NCI-H2081 treated with DMSO at 0.1 percent for 48 hours (cell line): ENCODE measurements at regions not wholly inside any gene's neighbourhood (a gene's known extent, or its start where the extent isn't known, plus 50 kb on each side); places are given as distances from the start of the nearest gene placed in this dataset.

ENCODE experiments used
- DNase-seq: peaks from one replicate; lab custom pipeline; 2025; lab: John Stamatoyannopoulos, UW

DNA sequence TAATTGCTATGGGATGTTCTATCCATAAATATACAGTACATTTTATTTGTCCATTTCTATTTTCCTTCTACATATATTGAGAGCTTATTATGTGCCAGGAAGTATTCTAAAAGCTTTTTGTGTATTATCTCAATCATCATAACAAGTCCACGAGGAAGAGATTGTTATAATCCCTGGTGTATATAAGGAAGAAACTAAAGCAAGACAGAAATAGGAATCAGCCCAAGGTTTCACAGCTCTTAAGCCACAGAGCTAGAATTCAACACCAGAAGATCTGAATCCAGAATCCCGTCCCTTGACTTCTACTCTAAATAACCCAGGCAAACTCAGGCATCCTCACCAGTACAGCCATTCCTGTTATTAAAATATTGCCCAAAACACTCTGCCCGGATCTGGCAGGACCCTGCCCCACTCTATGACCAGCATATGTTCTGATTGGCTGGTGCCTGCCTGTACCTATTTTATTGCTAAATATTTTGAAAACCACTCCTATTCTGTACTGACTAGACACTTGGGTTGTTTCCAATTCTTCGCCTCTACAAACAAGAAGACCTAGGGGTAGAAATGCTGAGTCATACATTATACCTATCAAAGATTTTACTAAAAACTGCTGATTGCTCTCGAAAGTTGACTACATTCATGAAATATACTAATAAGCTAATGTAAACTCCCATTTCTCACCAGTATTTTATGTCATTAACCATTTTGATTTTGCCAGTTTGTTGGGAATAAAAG, 297.4 kb downstream of the ENC1 start:
- DNase-seq: no peak

DNA sequence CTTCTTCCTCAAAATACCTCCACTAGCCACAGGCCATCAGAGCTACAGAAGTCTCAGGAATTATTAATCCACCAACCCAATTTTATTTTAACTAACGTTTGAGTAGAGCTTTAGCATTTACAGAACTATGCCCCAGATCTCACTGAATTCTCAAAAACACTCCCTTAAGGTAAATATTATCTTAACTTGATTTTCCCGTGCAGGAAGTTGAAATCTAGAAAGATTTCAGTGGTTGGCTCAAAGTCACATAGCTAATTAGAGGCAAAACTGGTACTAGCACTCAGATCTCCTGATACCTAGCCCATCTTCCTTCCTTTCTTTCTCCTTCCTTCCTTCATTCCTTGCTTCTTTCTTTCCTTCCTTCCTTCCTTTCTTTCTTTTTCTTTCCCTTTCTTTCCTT, 298.3 kb downstream of the ENC1 start:
- no peak for DNase-seq

- no peak for DNase-seq
These were observed 299.3 kb downstream of the ENC1 start for GRCh38 chr5:74341221-74341620.

DNA sequence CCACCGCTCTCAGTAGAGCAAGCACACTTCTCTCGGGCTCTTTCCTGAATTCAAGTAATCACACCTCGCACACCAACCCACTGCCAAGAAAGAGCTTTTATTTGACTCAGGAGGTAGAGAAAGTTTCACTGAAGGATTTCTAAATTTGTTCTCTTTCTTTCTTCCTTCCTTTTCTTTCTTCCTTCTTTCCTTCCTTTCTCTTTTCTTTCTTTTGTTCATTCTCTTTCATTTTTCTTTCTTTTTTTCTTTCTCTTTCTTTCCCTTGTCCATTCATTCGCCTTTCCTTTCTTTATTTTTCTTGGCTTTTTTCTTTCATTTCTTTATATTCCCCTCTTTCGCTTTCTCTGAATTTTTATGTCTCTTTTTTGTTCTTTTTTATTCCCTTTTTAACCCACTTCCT, 300.1 kb downstream of the ENC1 start:
- DNase-seq: no peak

DNA sequence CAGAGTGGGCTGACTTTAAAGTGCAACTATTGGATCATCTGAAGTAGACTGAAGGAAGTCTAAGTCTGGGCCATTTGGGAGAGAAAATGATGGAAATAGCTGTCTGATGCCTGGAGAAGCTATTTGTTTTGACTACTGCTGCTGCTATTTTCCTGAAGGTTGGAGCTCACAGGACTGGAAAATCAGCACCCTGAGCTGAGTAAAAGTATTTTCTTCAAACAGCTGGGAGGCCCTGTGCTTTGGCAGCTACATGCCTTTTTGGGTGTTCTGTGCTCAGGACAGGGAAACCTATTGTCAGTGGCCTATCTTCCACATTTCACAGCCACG, 302.6 kb downstream of the ENC1 start:
- no peak for DNase-seq

DNA sequence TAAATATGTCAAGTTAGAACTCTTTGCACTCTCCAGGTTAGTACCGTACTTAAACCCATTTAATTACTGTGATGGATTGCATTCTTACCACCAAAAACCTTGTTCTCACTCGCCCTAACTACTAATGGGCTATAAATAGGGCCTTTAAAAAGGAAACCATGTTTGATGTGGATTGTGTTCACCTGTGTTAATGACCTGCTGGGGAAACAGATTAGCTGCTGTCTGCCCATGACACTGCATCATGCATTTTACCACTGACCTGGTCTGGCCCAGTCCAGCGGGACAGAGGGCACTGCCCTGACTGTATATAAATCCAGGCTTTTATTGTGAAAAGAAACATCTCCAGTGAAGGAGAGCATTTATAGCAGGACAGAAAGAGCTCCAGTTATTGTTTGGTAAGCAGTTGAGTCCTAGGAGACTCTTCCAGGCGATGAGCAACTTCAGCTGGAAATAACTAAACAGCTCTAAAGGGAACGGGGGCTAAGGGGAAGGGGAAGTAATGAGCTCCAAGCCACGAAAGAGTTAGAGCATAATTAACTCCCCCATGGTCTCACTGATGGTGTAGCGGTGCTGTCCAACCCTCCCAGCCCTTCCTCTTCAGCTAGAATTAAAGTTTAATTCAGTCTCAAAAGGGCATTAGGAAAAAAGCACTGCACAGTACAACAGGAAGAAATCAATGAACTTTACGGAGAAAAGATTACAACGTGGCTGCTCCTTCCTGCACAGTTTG, 303.1 kb downstream of the ENC1 start:
- no peak for DNase-seq

DNA sequence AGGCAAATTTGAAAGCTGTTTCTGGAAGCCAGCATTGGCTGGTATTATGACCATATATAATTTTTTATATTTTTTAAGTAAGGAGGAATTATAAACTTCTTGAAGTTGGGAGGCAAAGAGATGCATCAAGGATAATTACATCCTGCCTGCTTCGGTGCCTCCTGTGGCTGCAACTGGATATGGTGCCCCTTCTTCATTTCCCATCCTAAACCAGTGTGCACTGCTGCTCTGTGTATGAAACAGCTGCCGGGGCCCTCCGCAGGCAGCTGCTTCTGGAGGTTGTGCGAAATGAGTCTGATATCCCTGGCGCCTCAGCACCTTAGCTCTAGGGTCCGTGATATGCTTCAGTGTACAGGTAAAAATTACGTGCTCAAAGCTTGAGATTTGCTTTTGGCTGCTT, 304.2 kb downstream of the ENC1 start:
- DNase-seq: no peak

GRCh38 chr5:74334762-74335384, 305.7 kb downstream of the ENC1 start:
- no peak for DNase-seq

DNA sequence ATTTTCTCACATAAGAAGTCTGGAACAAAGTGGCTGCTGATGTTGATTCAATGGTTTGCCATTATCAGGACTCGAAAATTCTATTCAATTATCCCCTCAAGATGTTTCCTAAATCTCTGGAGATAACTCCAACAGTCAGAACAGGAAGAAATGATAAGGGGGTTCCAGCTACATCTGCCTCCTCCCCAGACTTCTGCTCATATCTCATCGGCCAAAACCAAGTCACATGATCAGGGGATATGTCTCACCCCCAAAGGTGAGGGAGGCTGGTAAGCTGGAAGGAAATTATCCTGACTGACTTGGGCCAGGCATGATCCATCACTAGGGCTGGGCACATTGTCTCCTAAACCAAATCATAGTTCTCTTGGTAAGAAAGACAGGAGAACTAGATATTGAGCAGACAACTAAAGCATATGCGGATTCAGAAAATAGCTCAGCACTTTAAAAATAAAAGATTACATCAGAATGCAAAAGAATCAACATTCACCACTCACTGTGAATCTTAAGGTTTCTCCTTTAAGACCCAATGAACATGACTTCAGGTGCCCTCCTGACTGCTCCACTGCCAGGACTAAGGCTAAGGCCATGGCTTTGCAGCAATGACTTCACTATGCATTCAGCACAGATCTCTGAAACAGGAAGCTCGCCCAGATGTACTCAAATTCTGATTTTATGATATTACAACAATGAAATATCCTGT, 306.3 kb downstream of the ENC1 start:
- no peak for DNase-seq

- DNase-seq: no peak
These were observed 307.1 kb downstream of the ENC1 start for GRCh38 chr5:74333430-74333829.

- no peak for DNase-seq
These were observed 307.8 kb downstream of the ENC1 start for GRCh38 chr5:74332682-74333081.

GRCh38 chr5:74332006-74332405, 308.5 kb downstream of the ENC1 start:
- DNase-seq: no peak

DNA sequence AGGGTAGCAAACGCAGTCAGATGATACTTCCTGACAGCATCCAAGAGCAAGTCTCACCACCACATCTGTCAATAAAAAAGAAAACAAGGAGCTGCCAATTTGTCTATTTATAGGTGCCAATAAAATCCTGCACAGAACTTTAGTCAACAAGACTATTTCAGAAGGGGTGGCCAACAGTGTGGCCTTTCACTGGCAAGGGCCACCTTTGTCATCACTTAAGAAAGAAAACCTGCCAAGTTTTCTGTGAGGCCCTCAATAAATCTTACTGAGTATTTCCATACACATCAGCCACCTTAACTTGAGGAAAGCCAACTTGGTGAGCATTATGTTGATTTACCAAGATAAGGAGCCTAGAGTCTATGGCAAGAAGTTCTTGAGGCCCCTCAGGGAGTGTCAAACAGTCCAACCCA, 312.3 kb downstream of the ENC1 start:
- DNase-seq: no peak

GRCh38 chr5:74327339-74327685, 313.2 kb downstream of the ENC1 start:
- DNase-seq: no peak

DNA sequence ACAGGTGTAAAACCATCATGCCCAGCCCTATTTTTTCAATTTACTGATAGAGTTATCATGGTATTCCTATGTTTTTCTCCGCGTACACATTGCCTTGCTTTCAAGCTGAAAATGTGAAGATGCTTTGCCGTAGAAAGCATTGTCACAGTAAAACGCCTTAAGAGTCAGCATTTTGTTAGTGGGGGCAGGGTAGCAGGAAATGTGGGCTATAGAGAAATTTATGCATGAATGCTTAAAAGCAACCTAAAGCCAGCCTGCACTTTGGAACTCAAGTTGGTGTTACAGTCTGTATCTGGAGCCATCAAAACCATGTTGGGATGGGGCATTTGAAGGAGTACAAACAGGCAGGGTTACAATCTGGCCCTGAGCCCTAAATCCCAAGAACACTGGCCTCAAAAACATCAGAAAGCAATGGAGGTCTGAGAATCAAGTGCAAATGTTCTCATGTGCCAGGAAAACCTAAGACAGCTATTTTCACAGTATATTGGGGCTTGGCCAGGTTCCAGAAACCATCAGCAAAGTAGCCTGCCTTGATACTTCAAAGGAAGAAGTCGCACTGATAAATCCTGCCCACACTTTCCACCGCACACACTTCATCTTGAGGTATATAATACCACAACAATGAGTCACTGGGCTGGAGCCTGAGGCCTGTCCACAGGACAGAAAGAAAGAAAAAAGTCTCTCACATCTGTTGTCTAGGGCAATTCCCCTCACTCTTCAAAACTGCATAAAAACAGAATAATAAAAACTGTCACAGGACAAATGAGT, 313.8 kb downstream of the ENC1 start:
- no peak for DNase-seq

DNA sequence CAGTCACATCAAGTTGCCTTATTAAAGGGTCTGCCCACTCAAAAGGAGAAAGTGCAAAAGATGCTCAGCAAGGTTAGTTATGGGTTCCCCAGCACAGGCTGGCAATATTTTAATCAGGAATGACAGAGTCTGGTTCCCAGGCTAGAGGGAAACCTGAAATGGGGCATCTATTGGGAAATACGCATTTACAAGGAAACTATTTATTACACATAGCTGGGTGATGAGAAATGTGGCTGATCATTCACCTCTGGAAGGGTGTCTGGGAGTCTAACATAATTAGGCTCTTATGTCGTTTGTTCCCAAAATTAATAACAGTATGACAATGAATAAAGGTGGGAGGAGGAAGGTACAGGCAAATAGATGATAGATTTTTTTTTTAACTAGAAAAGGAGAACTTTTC, 314.7 kb downstream of the ENC1 start:
- DNase-seq: no peak

DNA sequence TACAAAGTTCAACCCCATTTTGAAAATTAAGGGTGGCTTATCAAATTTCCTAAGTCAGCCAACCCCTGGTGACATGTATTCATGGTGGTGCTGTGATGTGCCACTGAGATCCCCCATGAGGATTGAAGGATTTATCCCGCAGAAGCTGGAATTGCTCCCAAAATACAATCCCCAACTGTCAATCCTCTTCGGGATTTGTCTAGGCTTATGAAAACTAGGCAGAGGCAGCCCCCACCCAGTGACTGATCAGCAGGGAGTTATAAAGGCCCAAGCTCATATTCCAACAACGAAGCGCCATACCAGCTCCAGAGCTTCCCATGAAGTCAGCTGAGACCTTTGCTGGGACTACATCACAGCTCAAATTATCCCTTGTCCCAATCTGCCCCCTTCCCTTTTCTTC, 316.0 kb downstream of the ENC1 start:
- no peak for DNase-seq

GRCh38 chr5:74322944-74323343, 317.6 kb downstream of the ENC1 start:
- no peak for DNase-seq

DNA sequence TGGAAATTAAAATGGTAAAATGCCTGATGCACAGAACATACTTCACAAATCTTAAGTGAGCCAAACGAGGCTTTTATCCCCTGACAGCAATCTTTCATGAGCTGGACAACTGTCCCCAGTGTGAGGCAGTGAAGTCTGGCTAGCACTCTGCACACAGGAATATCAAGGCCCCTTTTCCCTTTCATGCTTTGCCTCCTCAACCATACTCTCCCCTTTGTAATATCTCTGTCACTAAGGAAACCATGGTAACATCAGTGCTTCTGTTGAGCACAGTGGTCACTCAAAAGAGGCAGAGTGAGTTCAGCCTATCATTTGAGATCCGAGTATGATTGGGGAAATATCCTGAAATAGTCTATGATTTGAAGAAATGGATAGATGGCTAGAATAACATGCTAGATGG, 318.3 kb downstream of the ENC1 start:
- no peak for DNase-seq

GRCh38 chr5:74321326-74321725, 319.2 kb downstream of the ENC1 start:
- no peak for DNase-seq

DNA sequence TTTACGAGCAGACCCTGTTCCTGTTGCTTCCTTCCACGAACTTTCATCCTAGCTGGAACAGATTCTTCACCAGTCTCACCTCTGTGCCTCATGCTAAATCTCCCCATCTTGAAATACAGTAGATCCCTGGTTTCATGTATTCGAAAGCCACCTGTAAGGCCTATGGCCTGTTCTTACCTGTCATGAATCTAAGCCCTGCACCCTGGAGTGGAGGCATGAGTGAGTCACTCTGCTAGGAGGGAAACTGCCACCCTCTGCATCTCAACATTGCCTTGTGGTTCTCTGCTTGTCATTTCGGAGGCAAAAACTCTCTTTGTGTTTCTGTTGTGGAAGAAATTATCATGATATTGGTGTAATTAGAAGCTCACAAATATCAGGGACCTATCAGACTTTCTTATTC, 320.0 kb downstream of the ENC1 start:
- no peak for DNase-seq

GRCh38 chr5:74319076-74319475, 321.5 kb downstream of the ENC1 start:
- no peak for DNase-seq
